NCI-H748 treated with DMSO at 0.1 percent for 48 hours (cell line): ENCODE measurements at regions not wholly inside any gene's neighbourhood (a gene's known extent, or its start where the extent isn't known, plus 50 kb on each side); places are given as distances from the start of the nearest gene placed in this dataset.

Source experiments
- DNase-seq: peaks from one replicate; lab custom pipeline; 2025; lab: John Stamatoyannopoulos, UW

GRCh38 chr6:79305020-79305419 lies 70.5 kb upstream of the HMGN3 start:
- no peak for DNase-seq

GRCh38 chr6:79302341-79302740 lies 67.9 kb upstream of the HMGN3 start:
- no peak for DNase-seq

GRCh38 chr6:79301290-79301689 lies 66.8 kb upstream of the HMGN3 start:
- DNase-seq: no peak

- DNase-seq: no peak
These were observed 61.7 kb upstream of the HMGN3 start for GRCh38 chr6:79296211-79296610.
